ENCODE measurements at regions not wholly inside any gene's neighbourhood (a gene's known extent, or its start where the extent isn't known, plus 50 kb on each side); places are given as distances from the start of the nearest gene placed in this dataset.

DNA sequence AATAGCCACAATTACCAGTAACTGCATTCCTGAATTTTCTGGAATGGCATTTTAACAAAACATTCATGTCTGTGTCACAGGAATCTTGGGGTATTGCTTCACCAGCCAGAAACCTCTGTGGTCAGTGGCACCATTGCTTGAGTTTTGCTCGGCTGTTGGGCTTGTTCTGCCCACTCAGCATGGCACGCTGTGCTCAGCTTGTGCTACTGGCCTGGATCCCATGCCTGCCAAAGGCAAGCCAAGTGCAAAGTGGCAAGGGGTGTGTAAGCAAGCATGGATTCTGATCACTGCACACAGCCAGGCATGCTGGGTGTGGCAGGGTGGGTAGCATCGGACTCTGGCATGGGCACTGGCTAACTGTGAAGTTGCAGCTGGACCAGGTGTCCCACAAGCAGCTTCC lies 1150.9 kb downstream of the MRPL39 start:
- H3K4me1 ChIP-seq, result no peaks in the 10 kb centered on the region
- intact Hi-C loops (cut with DNase I; ENCODE audit: low total_unique reads), result no loop called here
- no peaks in the 10 kb centered on the region for H3K9me3 ChIP-seq
- H3K27me3 ChIP-seq, result no peaks in the 10 kb centered on the region
- H3K4me3 ChIP-seq, result no peak overlapping the region
- DNase-seq, result no peak
- no peak overlapping the region for H3K27ac ChIP-seq
- no peaks in the 10 kb centered on the region for H3K36me3 ChIP-seq
- TF ChIP-seq POLR2A (IDR thresholded peaks at IDR 0.05) (no peak), POLR2AphosphoS5 (IDR thresholded peaks at IDR 0.05) (no peak), EP300 (IDR thresholded peaks at IDR 0.05; ENCODE audit: low read depth) (no peak)
- WGBS, 2 donors (ENCODE audit: low coverage in 1 of 2), result 60 to 76% methylated on average over 1 to 3 of the region's 3 CpGs
- in situ Hi-C loops (cut with MboI; ENCODE audit: low pct_ligation_motif_present in 1 of 4, low pct_unique_long_range_greater_than_20kb in 1 of 4, low sequenced_read_pairs in 3 of 4), result no loop called here

GRCh38 chr21:24450119-24450518 lies 1157.2 kb downstream of the MRPL39 start:
- 86 to 95% methylated on average over 3 of the region's 3 CpGs for whole genome bisulfite sequencing, 2 donors (ENCODE audit: low coverage in 1 of 2)
- Histone ChIP-seq H3K27me3 (no peaks in the 10 kb centered on the region), H3K9me3 (no peaks in the 10 kb centered on the region), H3K4me1 (no peaks in the 10 kb centered on the region), H3K27ac (no peak overlapping the region), H3K4me3 (no peak overlapping the region), H3K36me3 (no peaks in the 10 kb centered on the region)
- intact Hi-C loops (cut with DNase I; ENCODE audit: low total_unique reads), result no loop called here
- no peak for DNase-seq
- TF ChIP-seq POLR2AphosphoS5 (IDR thresholded peaks at IDR 0.05) (no peak), CTCF (IDR thresholded peaks at IDR 0.05) (no peak), EP300 (IDR thresholded peaks at IDR 0.05; ENCODE audit: low read depth) (no peak), POLR2A (IDR thresholded peaks at IDR 0.05) (no peak)
- in situ Hi-C loops (cut with MboI; ENCODE audit: low pct_ligation_motif_present in 1 of 4, low pct_unique_long_range_greater_than_20kb in 1 of 4, low sequenced_read_pairs in 3 of 4), result no loop called here

- Histone ChIP-seq H3K36me3 (no peaks in the 10 kb centered on the region), H3K27me3 (no peaks in the 10 kb centered on the region), H3K9me3 (no peaks in the 10 kb centered on the region), H3K27ac (no peak overlapping the region), H3K4me1 (no peaks in the 10 kb centered on the region), H3K4me3 (no peak overlapping the region)
- intact Hi-C loops (cut with DNase I; ENCODE audit: low total_unique reads), result no loop called here
- no peak for DNase-seq
- TF ChIP-seq CTCF (IDR thresholded peaks at IDR 0.05) (no peak), POLR2AphosphoS5 (IDR thresholded peaks at IDR 0.05) (no peak), EP300 (IDR thresholded peaks at IDR 0.05; ENCODE audit: low read depth) (no peak), POLR2A (IDR thresholded peaks at IDR 0.05) (no peak)
- in situ Hi-C loops (cut with MboI; ENCODE audit: low pct_ligation_motif_present in 1 of 4, low pct_unique_long_range_greater_than_20kb in 1 of 4, low sequenced_read_pairs in 3 of 4), result no loop called here
- 61 to 100% methylated on average over 1 of the region's 1 CpG for WGBS, 2 donors (ENCODE audit: low coverage in 1 of 2)
Observed at GRCh38 chr21:24445517-24445916, 1161.8 kb downstream of the MRPL39 start.

- H3K27me3 ChIP-seq, result no peaks in the 10 kb centered on the region
- TF ChIP-seq CTCF (IDR thresholded peaks at IDR 0.05), result no peak
- no peak for TF ChIP-seq POLR2A (IDR thresholded peaks at IDR 0.05)
- no peak for TF ChIP-seq POLR2AphosphoS5 (IDR thresholded peaks at IDR 0.05)
- no peak for TF ChIP-seq EP300 (IDR thresholded peaks at IDR 0.05; ENCODE audit: low read depth)
- no peak overlapping the region for H3K4me3 ChIP-seq
- DNase-seq, result no peak
- H3K36me3 ChIP-seq, result no peaks in the 10 kb centered on the region
- no peaks in the 10 kb centered on the region for H3K9me3 ChIP-seq
- H3K27ac ChIP-seq, result no peak overlapping the region
- intact Hi-C loops (cut with DNase I; ENCODE audit: low total_unique reads), result no loop called here
- in situ Hi-C loops (cut with MboI; ENCODE audit: low pct_ligation_motif_present in 1 of 4, low pct_unique_long_range_greater_than_20kb in 1 of 4, low sequenced_read_pairs in 3 of 4), result no loop called here
- no peaks in the 10 kb centered on the region for H3K4me1 ChIP-seq
Observed at GRCh38 chr21:24444736-24445135, 1162.5 kb downstream of the MRPL39 start.

GRCh38 chr21:24436236-24436635 lies 1171.0 kb downstream of the MRPL39 start:
- H3K36me3 ChIP-seq, result no peaks in the 10 kb centered on the region
- intact Hi-C loops (cut with DNase I; ENCODE audit: low total_unique reads) (no loop called here), in situ Hi-C loops (cut with MboI; ENCODE audit: low pct_ligation_motif_present in 1 of 4, low pct_unique_long_range_greater_than_20kb in 1 of 4, low sequenced_read_pairs in 3 of 4) (no loop called here)
- no peak overlapping the region for H3K4me3 ChIP-seq
- DNase-seq, result no peak
- H3K27me3 ChIP-seq, result no peaks in the 10 kb centered on the region
- WGBS, 2 donors (ENCODE audit: low coverage in 1 of 2), result 25 to 38% methylated on average over 1 of the region's 1 CpG
- no peak for TF ChIP-seq POLR2A (IDR thresholded peaks at IDR 0.05)
- TF ChIP-seq POLR2AphosphoS5 (IDR thresholded peaks at IDR 0.05), result no peak
- no peak for TF ChIP-seq EP300 (IDR thresholded peaks at IDR 0.05; ENCODE audit: low read depth)
- TF ChIP-seq CTCF (IDR thresholded peaks at IDR 0.05), result no peak
- H3K27ac ChIP-seq, result no peak overlapping the region
- H3K9me3 ChIP-seq, result peaks cover 0 to 5% of the 10 kb centered on the region in 2 donors
- no peaks in the 10 kb centered on the region for H3K4me1 ChIP-seq

Measured in transverse colon (tissue), 4 donors.